Tibial artery (tissue), 4 donors: ENCODE measurements at regions not wholly inside any gene's neighbourhood (a gene's known extent, or its start where the extent isn't known, plus 50 kb on each side); places are given as distances from the start of the nearest gene placed in this dataset.

Source experiments
- DNase-seq, 2 donors: peaks; one replicate each; pipeline ENCODE4 v3.0.0-alpha.2; 2019
- H3K27ac ChIP-seq, 2 donors: fragments of 200-600 bp; sonication (generic) in 1 of 2; 1 replicate in 1 of 2; 2 replicates in 1 of 2; pipeline ENCODE4 v1.5.1; 2018 to 2019; ENCODE audit warnings: mild to moderate bottlenecking in 1 of 2
- H3K27me3 ChIP-seq, 2 donors: fragments of 200-600 bp; sonication (generic) in 1 of 2; one replicate each; pipeline versions ENCODE4 v1.5.1 to v1.6.0; 2016 to 2019
- H3K36me3 ChIP-seq, 3 donors: fragments of 200-600 bp; sonication (generic) in 2 of 3; one replicate each; pipeline ENCODE4 v1.5.1; 2016 to 2019; ENCODE audit warnings: mild to moderate bottlenecking in 2 of 3
- H3K4me1 ChIP-seq, 4 donors: fragments of 200-600 bp; sonication (generic) in 2 of 4; 1 replicate in 3 of 4; 2 replicates in 1 of 4; pipeline ENCODE4 v1.5.1; 2016 to 2019
- H3K4me3 ChIP-seq, 2 donors: fragments of 200-600 bp; sonication (generic) in 1 of 2; 1 replicate in 1 of 2; 2 replicates in 1 of 2; pipeline ENCODE4 v1.5.1; 2018 to 2019; ENCODE audit warnings: mild to moderate bottlenecking in 2 of 2
- H3K9me3 ChIP-seq, 3 donors: fragments of 200-600 bp; sonication (generic) in 1 of 3; one replicate each; pipeline ENCODE4 v1.5.1; 2016 to 2019
- CTCF ChIP-seq, 2 experiments: fragments of 200-600 bp in 1 of 2; fragments of 450-650 bp in 1 of 2; IDR thresholded peaks; one replicate each; pipeline ENCODE4 v1.5.1; 2017 to 2019; ENCODE audit warnings: antibody characterized with exemption in 2 of 2, mild to moderate bottlenecking in 1 of 2, moderate library complexity in 1 of 2
- intact Hi-C: fragments of 100-400 bp; cut with DNase I; formaldehyde crosslinking; loops from one replicate; pipeline ENCODE4 v1.15.0; 2023; ENCODE audit warnings: low total_unique reads

- Histone ChIP-seq H3K27ac (no peak overlapping the region), H3K4me3 (no peak overlapping the region), H3K4me1 (no peaks in the 10 kb centered on the region), H3K9me3 (no peaks in the 10 kb centered on the region), H3K36me3 (no peaks in the 10 kb centered on the region), H3K27me3 (no peaks in the 10 kb centered on the region)
- no peak for DNase-seq
- TF ChIP-seq CTCF (IDR thresholded peaks at IDR 0.05) = no peak
- intact Hi-C loops = no loop called here
These were observed 396.6 kb upstream of the RPS6KA3 start for GRCh38 chrX:20663336-20663735.

DNA sequence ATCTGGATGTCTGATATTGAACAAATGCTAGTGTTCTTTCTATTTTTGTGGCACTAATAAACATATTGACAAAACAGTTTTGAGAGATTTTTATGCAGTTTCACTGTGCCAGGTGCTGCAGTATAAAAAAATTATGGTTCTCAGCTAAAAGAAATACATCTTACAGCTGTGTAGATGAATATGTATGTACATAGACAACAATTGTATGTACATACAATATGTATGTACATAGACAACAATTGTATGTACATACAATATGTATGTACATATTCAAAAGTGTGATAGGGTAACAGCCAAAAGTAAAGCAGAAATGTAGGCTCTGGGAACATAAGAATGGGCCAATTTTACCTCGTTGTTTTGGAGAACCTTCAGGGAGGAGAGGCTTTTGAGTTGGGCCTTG, 390.0 kb upstream of the RPS6KA3 start:
- no peak for DNase-seq

GRCh38 chrX:20654596-20655106, 387.9 kb upstream of the RPS6KA3 start:
- H3K4me1 ChIP-seq = no peaks in the 10 kb centered on the region
- no peak for DNase-seq
- no peaks in the 10 kb centered on the region for H3K27me3 ChIP-seq
- no peak overlapping the region for H3K27ac ChIP-seq
- no peak overlapping the region for H3K4me3 ChIP-seq
- no peaks in the 10 kb centered on the region for H3K36me3 ChIP-seq
- TF ChIP-seq CTCF (IDR thresholded peaks at IDR 0.05) = no peak
- intact Hi-C loops = no loop called here
- H3K9me3 ChIP-seq = no peaks in the 10 kb centered on the region

More for the DNA sequence above, 390.0 kb upstream of the RPS6KA3 start:
- Histone ChIP-seq H3K36me3 (no peaks in the 10 kb centered on the region), H3K4me3 (no peak overlapping the region), H3K27ac (no peak overlapping the region), H3K4me1 (no peaks in the 10 kb centered on the region), H3K9me3 (no peaks in the 10 kb centered on the region), H3K27me3 (no peaks in the 10 kb centered on the region)
- TF ChIP-seq CTCF (IDR thresholded peaks at IDR 0.05) = no peak
- intact Hi-C loops = no loop called here

- Histone ChIP-seq H3K36me3 (no peaks in the 10 kb centered on the region), H3K4me1 (no peaks in the 10 kb centered on the region), H3K4me3 (no peak overlapping the region), H3K27ac (no peak overlapping the region), H3K27me3 (no peaks in the 10 kb centered on the region), H3K9me3 (no peaks in the 10 kb centered on the region)
- intact Hi-C loops = no loop called here
- no peak for DNase-seq
- no peak for TF ChIP-seq CTCF (IDR thresholded peaks at IDR 0.05)
These were observed 386.4 kb upstream of the RPS6KA3 start for GRCh38 chrX:20653070-20653469.

- no peak for DNase-seq
- TF ChIP-seq CTCF (IDR thresholded peaks at IDR 0.05) = no peak
- Histone ChIP-seq H3K36me3 (no peaks in the 10 kb centered on the region), H3K4me3 (no peak overlapping the region), H3K27ac (no peak overlapping the region), H3K27me3 (no peaks in the 10 kb centered on the region), H3K9me3 (no peaks in the 10 kb centered on the region), H3K4me1 (no peaks in the 10 kb centered on the region)
- intact Hi-C loops = no loop called here
These were observed 375.2 kb upstream of the RPS6KA3 start for GRCh38 chrX:20641954-20642353.

DNA sequence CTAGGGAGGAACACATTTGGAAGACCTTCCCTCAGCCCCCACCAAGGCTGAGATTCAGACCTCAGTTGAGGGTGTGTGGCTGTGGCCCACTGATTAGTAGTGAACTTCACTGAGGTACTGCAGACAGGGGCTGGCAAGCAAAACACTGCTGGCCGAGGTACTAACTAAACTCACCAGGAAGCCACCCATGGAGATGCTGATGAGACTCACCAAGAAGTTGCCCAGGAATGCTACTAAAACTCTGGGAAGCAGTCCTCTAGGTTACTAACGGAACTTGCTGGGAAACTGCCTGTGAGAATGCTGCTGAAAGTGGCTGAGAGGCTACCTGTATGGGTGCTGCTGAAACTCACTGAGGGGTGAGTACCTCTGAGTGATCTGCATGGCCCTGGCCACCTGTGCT, 372.4 kb upstream of the RPS6KA3 start:
- H3K4me1 ChIP-seq = no peaks in the 10 kb centered on the region
- H3K4me3 ChIP-seq = no peak overlapping the region
- TF ChIP-seq CTCF (IDR thresholded peaks at IDR 0.05) = no peak
- H3K27me3 ChIP-seq = no peaks in the 10 kb centered on the region
- H3K9me3 ChIP-seq = no peaks in the 10 kb centered on the region
- H3K36me3 ChIP-seq = no peaks in the 10 kb centered on the region
- H3K27ac ChIP-seq = no peak overlapping the region
- intact Hi-C loops = no loop called here
- no peak for DNase-seq
